ENCODE measurements at regions not wholly inside any gene's neighbourhood (a gene's known extent, or its start where the extent isn't known, plus 50 kb on each side); places are given as distances from the start of the nearest gene placed in this dataset.
"Not testable (repeated sequence)": the region's sequence is repeated elsewhere in the genome, so short reads cannot be mapped to it uniquely, and the experiment has no call there.

GRCh38 chr12:58681730-58682129 is 238.6 kb downstream of the LRIG3 start:
- Histone ChIP-seq H3K27ac (no peak overlapping the region), H3K4me1 (no peaks in the 10 kb centered on the region), H3K27me3 (no peaks in the 10 kb centered on the region), H3K4me3 (no peak overlapping the region), H3K36me3 (no peaks in the 10 kb centered on the region), H3K9me3 (peaks cover 10% of the 10 kb centered on the region)
- TF ChIP-seq, protein P1, sequence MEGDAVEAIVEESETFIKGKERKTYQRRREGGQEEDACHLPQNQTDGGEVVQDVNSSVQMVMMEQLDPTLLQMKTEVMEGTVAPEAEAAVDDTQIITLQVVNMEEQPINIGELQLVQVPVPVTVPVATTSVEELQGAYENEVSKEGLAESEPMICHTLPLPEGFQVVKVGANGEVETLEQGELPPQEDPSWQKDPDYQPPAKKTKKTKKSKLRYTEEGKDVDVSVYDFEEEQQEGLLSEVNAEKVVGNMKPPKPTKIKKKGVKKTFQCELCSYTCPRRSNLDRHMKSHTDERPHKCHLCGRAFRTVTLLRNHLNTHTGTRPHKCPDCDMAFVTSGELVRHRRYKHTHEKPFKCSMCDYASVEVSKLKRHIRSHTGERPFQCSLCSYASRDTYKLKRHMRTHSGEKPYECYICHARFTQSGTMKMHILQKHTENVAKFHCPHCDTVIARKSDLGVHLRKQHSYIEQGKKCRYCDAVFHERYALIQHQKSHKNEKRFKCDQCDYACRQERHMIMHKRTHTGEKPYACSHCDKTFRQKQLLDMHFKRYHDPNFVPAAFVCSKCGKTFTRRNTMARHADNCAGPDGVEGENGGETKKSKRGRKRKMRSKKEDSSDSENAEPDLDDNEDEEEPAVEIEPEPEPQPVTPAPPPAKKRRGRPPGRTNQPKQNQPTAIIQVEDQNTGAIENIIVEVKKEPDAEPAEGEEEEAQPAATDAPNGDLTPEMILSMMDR (IDR thresholded peaks at IDR 0.05), result no peak
- DNase-seq (no peak), ATAC-seq (no peak)
- intact Hi-C loops (cut with DNase I), result no loop called here

DNA sequence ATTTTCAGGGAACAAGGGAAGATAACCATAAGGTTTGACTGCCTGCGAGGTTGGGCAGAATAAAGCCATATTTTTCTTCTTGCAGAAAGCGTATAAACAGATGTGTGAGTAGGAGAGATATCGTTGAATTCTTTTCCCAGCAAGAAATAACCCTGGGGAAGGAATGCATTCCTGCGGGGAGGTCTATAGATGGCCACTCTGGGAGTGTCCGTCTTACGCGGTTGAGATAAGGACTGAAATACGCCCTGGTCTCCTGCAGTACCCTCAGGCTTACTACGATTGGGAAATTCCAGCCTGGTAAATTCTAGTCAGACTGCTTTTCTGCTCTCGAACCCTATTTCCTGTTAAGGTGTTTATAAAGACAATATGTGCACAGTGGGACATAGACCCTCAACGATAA is 225.0 kb downstream of the LRIG3 start:
- ATAC-seq, result no peak
- Histone ChIP-seq H3K36me3 (no peaks in the 10 kb centered on the region), H3K27me3 (no peaks in the 10 kb centered on the region), H3K27ac (no peak overlapping the region), H3K4me3 (no peak overlapping the region), H3K4me1 (no peaks in the 10 kb centered on the region), H3K9me3 (no peaks in the 10 kb centered on the region)
- no peak for DNase-seq
- TF ChIP-seq, protein P1 (IDR thresholded peaks at IDR 0.05), result no peak
- intact Hi-C loops (cut with DNase I), result no loop called here

- H3K27me3 ChIP-seq, result no peaks in the 10 kb centered on the region
- no peak overlapping the region for H3K4me3 ChIP-seq
- intact Hi-C loops (cut with DNase I), result no loop called here
- no peaks in the 10 kb centered on the region for H3K9me3 ChIP-seq
- no peak for ATAC-seq
- no peaks in the 10 kb centered on the region for H3K4me1 ChIP-seq
- no peak overlapping the region for H3K27ac ChIP-seq
- TF ChIP-seq, protein P1 (IDR thresholded peaks at IDR 0.05), result no peak
- no peak for DNase-seq
- no peaks in the 10 kb centered on the region for H3K36me3 ChIP-seq
Measured at GRCh38 chr12:58701536-58701935, 218.8 kb downstream of the LRIG3 start.

DNA sequence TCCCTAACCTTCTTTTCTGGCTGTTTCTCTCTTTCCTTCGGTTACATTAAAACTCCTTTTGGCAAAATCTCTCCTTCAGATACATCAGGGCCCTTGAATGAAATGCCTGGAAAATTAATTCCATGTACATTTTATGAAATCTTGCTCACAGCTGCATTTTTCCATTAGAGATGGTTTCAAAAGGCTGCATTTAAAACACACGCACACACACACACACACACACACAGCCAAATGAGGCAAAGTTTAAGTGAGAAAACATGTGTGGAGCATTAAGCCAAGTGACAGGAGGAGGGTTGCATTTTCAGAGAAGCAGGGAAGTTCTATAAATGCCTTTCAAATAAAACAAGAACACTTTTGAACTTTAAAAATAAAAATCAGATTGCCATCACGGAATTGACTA is 216.4 kb downstream of the LRIG3 start:
- H3K27ac ChIP-seq, result no peak overlapping the region
- TF ChIP-seq, protein P1 (IDR thresholded peaks at IDR 0.05), result no peak
- no peak for DNase-seq
- no peaks in the 10 kb centered on the region for H3K36me3 ChIP-seq
- H3K4me1 ChIP-seq, result no peaks in the 10 kb centered on the region
- H3K27me3 ChIP-seq, result no peaks in the 10 kb centered on the region
- H3K9me3 ChIP-seq, result no peaks in the 10 kb centered on the region
- intact Hi-C loops (cut with DNase I), result no loop called here
- no peak for ATAC-seq
- no peak overlapping the region for H3K4me3 ChIP-seq

- H3K27ac ChIP-seq; H3K4me1 ChIP-seq; intact Hi-C loops (cut with DNase I); H3K27me3 ChIP-seq; ATAC-seq; H3K36me3 ChIP-seq; H3K4me3 ChIP-seq; DNase-seq; H3K9me3 ChIP-seq: not testable (repeated sequence)
Measured at GRCh38 chr12:58704770-58705169, 215.5 kb downstream of the LRIG3 start.

DNA sequence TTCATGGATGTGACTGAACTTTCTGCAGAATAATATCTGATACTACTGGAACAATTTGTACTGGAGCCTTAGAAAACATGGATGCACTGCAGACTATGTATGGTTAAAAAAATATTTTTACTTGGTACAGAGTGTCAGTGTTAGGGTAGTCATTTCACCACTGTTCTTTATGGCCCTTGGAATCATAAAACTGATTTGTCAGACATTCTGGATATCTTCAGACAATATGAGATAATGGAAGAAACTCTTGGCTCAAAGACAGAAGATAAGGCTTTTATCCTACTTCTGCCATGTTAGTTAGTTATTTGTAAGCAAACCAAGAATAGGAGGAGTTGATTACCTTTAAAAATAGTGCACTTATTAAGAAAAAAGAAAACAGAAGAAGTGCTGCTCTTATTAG is 209.4 kb downstream of the LRIG3 start:
- ATAC-seq, result no peak
- TF ChIP-seq, protein P1 (IDR thresholded peaks at IDR 0.05), result no peak
- intact Hi-C loops (cut with DNase I), result no loop called here

More for the DNA sequence above, 209.4 kb downstream of the LRIG3 start:
- H3K27me3 ChIP-seq, result no peaks in the 10 kb centered on the region
- H3K36me3 ChIP-seq, result no peaks in the 10 kb centered on the region
- H3K4me1 ChIP-seq, result no peaks in the 10 kb centered on the region
- no peak overlapping the region for H3K4me3 ChIP-seq
- no peak for DNase-seq
- H3K9me3 ChIP-seq, result no peaks in the 10 kb centered on the region
- H3K27ac ChIP-seq, result no peak overlapping the region
